Nephron (organoid): ENCODE measurements at regions not wholly inside any gene's neighbourhood (a gene's known extent, or its start where the extent isn't known, plus 50 kb on each side); places are given as distances from the start of the nearest gene placed in this dataset.

Experiments
- H3K27ac Mint-ChIP-seq, 3 experiments: 2 replicates each; pipeline ENCODE4 v1.8.0; 2020; ENCODE audit warnings: mixed read lengths in 3 of 3, mild to moderate bottlenecking in 2 of 3, moderate library complexity in 1 of 3
- H3K27me3 Mint-ChIP-seq: 2 replicates; pipeline ENCODE4 v1.8.0; 2021; ENCODE audit warnings: low read depth, mild to moderate bottlenecking, moderate library complexity, mixed read lengths
- H3K36me3 Mint-ChIP-seq: 2 replicates; pipeline ENCODE4 v1.8.0; 2020; ENCODE audit warnings: low read depth, mixed read lengths
- H3K4me1 Mint-ChIP-seq: 2 replicates; pipeline ENCODE4 v1.8.0; 2020; ENCODE audit warnings: mixed read lengths
- H3K4me3 Mint-ChIP-seq, 3 experiments: 2 replicates each; pipeline ENCODE4 v1.8.0; 2020; ENCODE audit warnings: mild to moderate bottlenecking in 3 of 3, mixed read lengths in 3 of 3, moderate library complexity in 2 of 3
- H3K9me3 Mint-ChIP-seq: 2 replicates; pipeline ENCODE4 v1.8.0; 2020; ENCODE audit warnings: mixed read lengths
- CTCF ChIP-seq, 3 experiments: fragments of 200-600 bp; sonication (generic); IDR thresholded peaks; one replicate each; pipeline ENCODE4 v1.5.0; 2021; ENCODE audit warnings: antibody characterized with exemption in 3 of 3; ENCODE audit not compliant: unreplicated experiment in 3 of 3

- no peak overlapping the region for H3K27ac Mint-ChIP-seq
- H3K4me1 Mint-ChIP-seq: no peaks in the 10 kb centered on the region
- H3K4me3 Mint-ChIP-seq: no peak overlapping the region
- no peaks in the 10 kb centered on the region for H3K9me3 Mint-ChIP-seq
- H3K36me3 Mint-ChIP-seq: no peaks in the 10 kb centered on the region
- peaks cover 9% of the 10 kb centered on the region for H3K27me3 Mint-ChIP-seq
- no peak for TF ChIP-seq CTCF (IDR thresholded peaks at IDR 0.05; ENCODE audit: unreplicated experiment in 3 of 3)
Measured at GRCh38 chr15:97680606-97681220, 279.8 kb upstream of the ARRDC4 start.

- H3K4me3 Mint-ChIP-seq: no peak overlapping the region
- no peak for TF ChIP-seq CTCF (IDR thresholded peaks at IDR 0.05; ENCODE audit: unreplicated experiment in 3 of 3)
- no peak overlapping the region for H3K27ac Mint-ChIP-seq
- no peaks in the 10 kb centered on the region for H3K36me3 Mint-ChIP-seq
- H3K9me3 Mint-ChIP-seq: no peaks in the 10 kb centered on the region
- H3K4me1 Mint-ChIP-seq: no peaks in the 10 kb centered on the region
- peaks cover 9% of the 10 kb centered on the region for H3K27me3 Mint-ChIP-seq
Measured at GRCh38 chr15:97683831-97684230, 276.7 kb upstream of the ARRDC4 start.

- Mint-ChIP-seq H3K4me3 (no peak overlapping the region), H3K9me3 (no peaks in the 10 kb centered on the region), H3K27me3 (peaks cover 9% of the 10 kb centered on the region), H3K4me1 (no peaks in the 10 kb centered on the region), H3K27ac (no peak overlapping the region), H3K36me3 (no peaks in the 10 kb centered on the region)
- TF ChIP-seq CTCF (IDR thresholded peaks at IDR 0.05; ENCODE audit: unreplicated experiment in 3 of 3): no peak
Measured at GRCh38 chr15:97684249-97684648, 276.3 kb upstream of the ARRDC4 start.

- Mint-ChIP-seq H3K27me3 (peaks cover 4% of the 10 kb centered on the region), H3K4me3 (no peak overlapping the region), H3K4me1 (no peaks in the 10 kb centered on the region), H3K36me3 (no peaks in the 10 kb centered on the region), H3K27ac (no peak overlapping the region), H3K9me3 (no peaks in the 10 kb centered on the region)
- TF ChIP-seq CTCF (IDR thresholded peaks at IDR 0.05; ENCODE audit: unreplicated experiment in 3 of 3): no peak
Measured at GRCh38 chr15:97686324-97686723, 274.2 kb upstream of the ARRDC4 start.

GRCh38 chr15:97687654-97688053 lies 272.8 kb upstream of the ARRDC4 start:
- Mint-ChIP-seq H3K9me3 (no peaks in the 10 kb centered on the region), H3K36me3 (no peaks in the 10 kb centered on the region), H3K27me3 (peaks cover 4% of the 10 kb centered on the region), H3K4me1 (peaks cover 6% of the 10 kb centered on the region), H3K27ac (no peak overlapping the region), H3K4me3 (no peak overlapping the region)
- no peak for TF ChIP-seq CTCF (IDR thresholded peaks at IDR 0.05; ENCODE audit: unreplicated experiment in 3 of 3)

- no peaks in the 10 kb centered on the region for H3K9me3 Mint-ChIP-seq
- no peak overlapping the region for H3K27ac Mint-ChIP-seq
- TF ChIP-seq CTCF (IDR thresholded peaks at IDR 0.05; ENCODE audit: unreplicated experiment in 3 of 3): no peak
- H3K27me3 Mint-ChIP-seq: peaks cover 4% of the 10 kb centered on the region
- H3K4me1 Mint-ChIP-seq: peaks cover 6% of the 10 kb centered on the region
- H3K4me3 Mint-ChIP-seq: no peak overlapping the region
- H3K36me3 Mint-ChIP-seq: no peaks in the 10 kb centered on the region
Measured at GRCh38 chr15:97688177-97688576, 272.3 kb upstream of the ARRDC4 start.
